Erythroblast (primary cell): ENCODE measurements at regions not wholly inside any gene's neighbourhood (a gene's known extent, or its start where the extent isn't known, plus 50 kb on each side); places are given as distances from the start of the nearest gene placed in this dataset.

Source experiments
- GATA1 ChIP-seq: IDR thresholded peaks from 2 replicates; pipeline ENCODE4 v1.6.1; 2011; ENCODE audit warnings: low read depth, mild to moderate bottlenecking, control low read depth, low read length, moderate library complexity
- POLR2A ChIP-seq: IDR thresholded peaks from 2 replicates; pipeline ENCODE4 v1.6.1; 2011; ENCODE audit warnings: mild to moderate bottlenecking, low read length

DNA sequence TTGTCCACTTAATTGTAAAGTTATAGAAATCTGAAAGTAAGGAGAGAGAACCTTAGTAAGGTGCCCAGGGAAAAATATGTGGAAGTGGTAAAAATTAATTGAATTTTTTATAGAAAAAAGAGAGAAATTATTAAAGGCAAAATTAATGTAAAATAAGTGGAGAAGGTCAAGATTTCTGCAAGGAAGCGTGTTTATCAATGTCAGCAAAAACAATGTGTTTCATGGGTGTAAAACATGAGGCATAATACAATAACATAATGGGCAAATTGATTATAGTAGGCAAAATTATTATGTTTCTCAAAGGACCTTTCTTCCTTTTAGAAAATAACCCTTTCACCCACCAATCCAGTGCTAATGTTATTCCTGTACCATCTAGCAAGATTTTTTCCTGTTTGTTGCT, 1520.1 kb downstream of the REEP3 start:
- TF ChIP-seq POLR2A (no peak), GATA1 (no peak)
